GM12872 (cell line): ENCODE measurements at regions not wholly inside any gene's neighbourhood (a gene's known extent, or its start where the extent isn't known, plus 50 kb on each side); places are given as distances from the start of the nearest gene placed in this dataset.

Source experiments
- CTCF ChIP-seq: IDR thresholded peaks from 3 replicates; pipeline ENCODE4 v1.5.1; 2011; ENCODE audit warnings: low read depth, mild to moderate bottlenecking, low read length, moderate library complexity; ENCODE audit not compliant: insufficient read depth

GRCh38 chr6:91834813-91835212 lies 1247.9 kb upstream of the MAP3K7 start:
- no peak for TF ChIP-seq CTCF

- TF ChIP-seq CTCF = no peak
Observed at GRCh38 chr6:91827151-91827550, 1240.3 kb upstream of the MAP3K7 start.

GRCh38 chr6:91826128-91826527 lies 1239.3 kb upstream of the MAP3K7 start:
- no peak for TF ChIP-seq CTCF

GRCh38 chr6:91824331-91824730 lies 1237.5 kb upstream of the MAP3K7 start:
- TF ChIP-seq CTCF = no peak

- TF ChIP-seq CTCF = no peak
Observed at GRCh38 chr6:91822581-91822980, 1235.7 kb upstream of the MAP3K7 start.

GRCh38 chr6:91816335-91816734 lies 1229.5 kb upstream of the MAP3K7 start:
- no peak for TF ChIP-seq CTCF

- TF ChIP-seq CTCF = no peak
Observed at GRCh38 chr6:91813641-91814040, 1226.8 kb upstream of the MAP3K7 start.

- TF ChIP-seq CTCF = no peak
Observed at GRCh38 chr6:91812596-91813274, 1225.9 kb upstream of the MAP3K7 start.
